Esophagus squamous epithelium (tissue), 5 donors: ENCODE measurements at regions not wholly inside any gene's neighbourhood (a gene's known extent, or its start where the extent isn't known, plus 50 kb on each side); places are given as distances from the start of the nearest gene placed in this dataset.

ENCODE experiments used
- DNase-seq: peaks from one replicate; lab custom pipeline; 2025; lab: John Stamatoyannopoulos, UW
- H3K27ac ChIP-seq, 4 donors: fragments of 200-600 bp; sonication (generic); one replicate each; pipeline ENCODE4 v1.5.1; 2016 to 2019; ENCODE audit warnings: mild to moderate bottlenecking in 1 of 4
- H3K27me3 ChIP-seq, 4 donors: fragments of 200-600 bp; sonication (generic); 1 replicate in 3 of 4; 2 replicates in 1 of 4; pipeline versions ENCODE4 v1.5.1 to v1.6.0; 2017 to 2021; ENCODE audit warnings: antibody characterized with exemption in 1 of 4
- H3K36me3 ChIP-seq, 3 donors: fragments of 200-600 bp; sonication (generic); one replicate each; pipeline ENCODE4 v1.5.1; 2016 to 2019
- H3K4me1 ChIP-seq, 3 donors: fragments of 200-600 bp; sonication (generic); one replicate each; pipeline ENCODE4 v1.5.1; 2017 to 2019
- H3K4me3 ChIP-seq, 4 donors: fragments of 200-600 bp; sonication (generic); 1 replicate in 3 of 4; 2 replicates in 1 of 4; pipeline ENCODE4 v1.5.1; 2016 to 2019; ENCODE audit warnings: mild to moderate bottlenecking in 2 of 4, moderate library complexity in 1 of 4
- H3K9me3 ChIP-seq, 3 donors: fragments of 200-600 bp; sonication (generic); one replicate each; pipeline ENCODE4 v1.5.1; 2016 to 2019
- POLR2A ChIP-seq, 4 donors: fragments of 450-650 bp; IDR thresholded peaks; one replicate each; pipeline ENCODE4 v1.6.1; 2017; ENCODE audit warnings: antibody characterized with exemption in 4 of 4, mild to moderate bottlenecking in 4 of 4, moderate library complexity in 3 of 4
- WGBS, 2 donors: methylation state at CpG; one replicate each; pipeline ENCODE4 v1.1.5; 2018; 5-methylcytosine and 5-hydroxymethylcytosine counted together
- intact Hi-C: fragments of 100-400 bp; cut with DNase I; formaldehyde crosslinking; loops from one replicate; pipeline ENCODE4 v1.15.0; 2022
- TF ChIP-seq, protein P1 (sequence below), 6 experiments: fragments of 450-650 bp in 4 of 6; fragments of 200-600 bp in 2 of 6; sonication (generic) in 2 of 6; IDR thresholded peaks; one replicate each; pipeline ENCODE4 v1.5.1; 2016 to 2019; ENCODE audit warnings: antibody characterized with exemption in 6 of 6, mild to moderate bottlenecking in 4 of 6, moderate library complexity in 4 of 6
- donor health status: DM: yes; HTN: yes; CAD: no.

DNA sequence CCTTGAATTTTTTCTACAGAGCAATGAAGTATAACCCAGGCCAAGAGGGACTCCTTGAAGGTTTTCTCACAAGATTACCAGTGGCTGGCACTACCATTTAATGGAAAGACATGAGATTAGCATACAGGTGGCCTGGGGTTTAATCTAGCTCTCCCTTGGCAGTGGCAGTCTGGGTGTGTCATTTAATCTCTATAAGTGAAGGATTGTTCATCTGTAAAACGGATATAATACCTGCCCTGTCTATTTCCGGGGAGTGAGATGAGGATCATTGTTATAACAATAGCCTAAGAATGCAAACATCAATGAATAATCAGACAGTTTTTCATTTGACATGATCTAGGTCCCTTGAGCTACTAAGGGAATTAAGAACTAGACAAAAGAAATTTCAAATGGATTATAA lies 168.7 kb upstream of the CPNE8 start:
- no peaks in the 10 kb centered on the region for H3K27me3 ChIP-seq
- intact Hi-C loops, result no loop called here
- no peak overlapping the region for H3K4me3 ChIP-seq
- no peak for DNase-seq
- H3K36me3 ChIP-seq, result no peaks in the 10 kb centered on the region
- no peak overlapping the region for H3K27ac ChIP-seq
- TF ChIP-seq, protein P1, sequence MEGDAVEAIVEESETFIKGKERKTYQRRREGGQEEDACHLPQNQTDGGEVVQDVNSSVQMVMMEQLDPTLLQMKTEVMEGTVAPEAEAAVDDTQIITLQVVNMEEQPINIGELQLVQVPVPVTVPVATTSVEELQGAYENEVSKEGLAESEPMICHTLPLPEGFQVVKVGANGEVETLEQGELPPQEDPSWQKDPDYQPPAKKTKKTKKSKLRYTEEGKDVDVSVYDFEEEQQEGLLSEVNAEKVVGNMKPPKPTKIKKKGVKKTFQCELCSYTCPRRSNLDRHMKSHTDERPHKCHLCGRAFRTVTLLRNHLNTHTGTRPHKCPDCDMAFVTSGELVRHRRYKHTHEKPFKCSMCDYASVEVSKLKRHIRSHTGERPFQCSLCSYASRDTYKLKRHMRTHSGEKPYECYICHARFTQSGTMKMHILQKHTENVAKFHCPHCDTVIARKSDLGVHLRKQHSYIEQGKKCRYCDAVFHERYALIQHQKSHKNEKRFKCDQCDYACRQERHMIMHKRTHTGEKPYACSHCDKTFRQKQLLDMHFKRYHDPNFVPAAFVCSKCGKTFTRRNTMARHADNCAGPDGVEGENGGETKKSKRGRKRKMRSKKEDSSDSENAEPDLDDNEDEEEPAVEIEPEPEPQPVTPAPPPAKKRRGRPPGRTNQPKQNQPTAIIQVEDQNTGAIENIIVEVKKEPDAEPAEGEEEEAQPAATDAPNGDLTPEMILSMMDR (IDR thresholded peaks at IDR 0.05), result no peak
- TF ChIP-seq POLR2A (IDR thresholded peaks at IDR 0.05), result no peak
- H3K9me3 ChIP-seq, result no peaks in the 10 kb centered on the region
- no peaks in the 10 kb centered on the region for H3K4me1 ChIP-seq
- 22 to 34% methylated on average over 2 of the region's 2 CpGs for WGBS, 2 donors

GRCh38 chr12:39072658-39073057 lies 167.3 kb upstream of the CPNE8 start:
- H3K4me1 ChIP-seq, result peaks cover 0 to 3% (median 0%) of the 10 kb centered on the region in 3 donors
- intact Hi-C loops, result no loop called here
- 59 to 63% methylated on average over 2 of the region's 2 CpGs for WGBS, 2 donors
- no peak for TF ChIP-seq POLR2A (IDR thresholded peaks at IDR 0.05)
- TF ChIP-seq, protein P1 (IDR thresholded peaks at IDR 0.05), result no peak
- no peaks in the 10 kb centered on the region for H3K27me3 ChIP-seq
- H3K9me3 ChIP-seq, result no peaks in the 10 kb centered on the region
- no peak overlapping the region for H3K27ac ChIP-seq
- no peak for DNase-seq
- H3K36me3 ChIP-seq, result no peaks in the 10 kb centered on the region
- H3K4me3 ChIP-seq, result no peak overlapping the region

DNA sequence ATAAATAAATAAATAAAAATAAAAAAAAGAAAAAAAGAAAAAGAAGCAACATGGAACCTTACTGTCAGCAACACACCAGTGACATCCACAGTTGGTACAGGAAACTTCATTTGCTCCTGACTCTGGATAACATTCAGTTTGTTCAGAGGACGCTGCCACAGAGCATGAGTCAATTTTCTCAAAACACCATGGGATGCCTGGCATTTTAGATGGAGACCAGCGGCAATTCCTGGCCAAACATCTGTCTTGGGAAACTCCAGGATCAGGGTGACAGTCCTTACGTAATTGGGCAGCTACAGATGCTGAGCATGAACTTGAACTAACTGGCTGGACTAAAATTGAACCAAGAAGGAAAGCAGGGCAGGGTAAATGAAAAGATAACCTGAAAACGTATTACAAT lies 166.2 kb upstream of the CPNE8 start:
- no peak for DNase-seq
- TF ChIP-seq, protein P1 (IDR thresholded peaks at IDR 0.05), result no peak
- no peak for TF ChIP-seq POLR2A (IDR thresholded peaks at IDR 0.05)
- no peak overlapping the region for H3K4me3 ChIP-seq
- intact Hi-C loops, result no loop called here
- peaks cover 0 to 3% (median 0%) of the 10 kb centered on the region in 3 donors for H3K4me1 ChIP-seq
- H3K27ac ChIP-seq, result no peak overlapping the region
- no peaks in the 10 kb centered on the region for H3K27me3 ChIP-seq
- H3K9me3 ChIP-seq, result no peaks in the 10 kb centered on the region
- no peaks in the 10 kb centered on the region for H3K36me3 ChIP-seq
- WGBS, 2 donors, result 73 to 83% methylated on average over 4 of the region's 4 CpGs

DNA sequence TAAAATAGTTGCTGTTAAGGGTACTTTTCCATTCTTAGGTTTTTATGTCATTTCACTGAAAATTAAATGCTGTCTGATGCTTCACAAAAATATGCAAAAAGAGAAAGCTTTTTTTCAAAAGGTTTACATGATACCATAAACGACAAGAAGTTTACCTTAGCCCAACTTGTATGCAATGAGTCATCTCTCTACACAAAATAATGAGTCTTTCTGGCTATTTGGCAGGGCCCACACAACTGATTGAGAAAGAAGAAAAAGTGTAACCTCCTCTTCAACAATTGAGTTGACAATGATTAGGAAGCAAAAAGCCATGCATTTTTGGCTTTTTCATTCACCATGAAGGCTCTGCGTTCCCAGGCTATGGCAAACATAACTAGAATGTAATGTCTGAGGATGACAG lies 165.4 kb upstream of the CPNE8 start:
- WGBS, 2 donors, result 34 to 37% methylated on average over 2 of the region's 2 CpGs
- TF ChIP-seq POLR2A (IDR thresholded peaks at IDR 0.05), result no peak
- TF ChIP-seq, protein P1 (IDR thresholded peaks at IDR 0.05), result no peak

GRCh38 chr12:39065455-39065854 lies 160.1 kb upstream of the CPNE8 start:
- H3K27ac ChIP-seq, result no peak overlapping the region
- H3K27me3 ChIP-seq, result no peaks in the 10 kb centered on the region
- peaks cover 0 to 3% (median 0%) of the 10 kb centered on the region in 3 donors for H3K4me1 ChIP-seq
- H3K4me3 ChIP-seq, result no peak overlapping the region
- no peaks in the 10 kb centered on the region for H3K9me3 ChIP-seq
- no peak for DNase-seq
- TF ChIP-seq, protein P1 (IDR thresholded peaks at IDR 0.05), result no peak
- no peak for TF ChIP-seq POLR2A (IDR thresholded peaks at IDR 0.05)
- intact Hi-C loops, result no loop called here
- no peaks in the 10 kb centered on the region for H3K36me3 ChIP-seq
- WGBS, 2 donors, result 58 to 73% methylated on average over 2 of the region's 2 CpGs

More for the DNA sequence above, 165.4 kb upstream of the CPNE8 start:
- DNase-seq, result no peak
- Histone ChIP-seq H3K4me3 (no peak overlapping the region), H3K9me3 (no peaks in the 10 kb centered on the region), H3K27ac (no peak overlapping the region), H3K27me3 (no peaks in the 10 kb centered on the region), H3K4me1 (peaks cover 0 to 3% (median 0%) of the 10 kb centered on the region in 3 donors), H3K36me3 (no peaks in the 10 kb centered on the region)
- intact Hi-C loops, result no loop called here
